HG03196 (cell line): ENCODE measurements at regions not wholly inside any gene's neighbourhood (a gene's known extent, or its start where the extent isn't known, plus 50 kb on each side); places are given as distances from the start of the nearest gene placed in this dataset.

Source experiments
- ATAC-seq: cut with Tn5 transposase; IDR thresholded peaks from one replicate; pipeline ENCODE4 v1.9.1; 2021; ENCODE audit not compliant: unreplicated experiment

DNA sequence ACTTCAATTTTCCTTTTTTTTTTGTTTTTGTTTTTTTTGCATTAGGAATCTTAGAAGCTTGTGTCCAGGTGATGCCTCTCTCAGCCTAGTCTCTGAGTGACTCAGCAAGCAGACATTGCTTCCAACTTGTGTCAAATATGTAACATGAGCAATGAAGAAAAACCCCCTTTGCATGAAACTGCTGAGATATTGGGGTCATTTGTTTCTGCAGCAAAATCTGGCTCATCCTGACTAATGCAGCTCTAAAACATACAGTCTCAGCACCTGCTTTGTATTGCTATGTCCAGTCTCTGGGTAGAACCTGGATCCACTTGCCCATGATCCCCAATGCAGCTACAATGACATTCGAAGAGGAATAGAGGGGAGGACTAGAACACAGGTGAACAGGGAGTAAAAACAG, 55.7 kb upstream of the LRFN2 start:
- ATAC-seq = no peak

DNA sequence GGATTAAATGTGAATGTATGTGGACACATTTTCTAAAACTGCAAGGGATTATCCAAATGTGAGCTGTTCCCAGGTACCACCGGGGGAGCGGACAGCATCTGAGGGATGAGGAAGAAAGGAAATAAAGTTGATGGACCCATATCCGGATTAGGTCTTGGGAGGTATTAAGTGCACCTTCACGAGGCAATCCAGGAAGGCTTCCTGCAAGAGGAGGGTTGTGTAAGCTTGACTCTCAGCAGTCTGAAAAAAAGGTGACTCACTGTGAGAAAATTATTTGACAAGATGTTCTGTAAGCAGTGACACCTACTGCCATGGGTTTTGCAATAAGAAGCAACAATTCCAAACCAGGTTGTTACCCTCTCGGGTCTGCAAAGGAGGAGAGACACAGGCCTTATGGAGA, 55.0 kb upstream of the LRFN2 start:
- ATAC-seq = no peak

DNA sequence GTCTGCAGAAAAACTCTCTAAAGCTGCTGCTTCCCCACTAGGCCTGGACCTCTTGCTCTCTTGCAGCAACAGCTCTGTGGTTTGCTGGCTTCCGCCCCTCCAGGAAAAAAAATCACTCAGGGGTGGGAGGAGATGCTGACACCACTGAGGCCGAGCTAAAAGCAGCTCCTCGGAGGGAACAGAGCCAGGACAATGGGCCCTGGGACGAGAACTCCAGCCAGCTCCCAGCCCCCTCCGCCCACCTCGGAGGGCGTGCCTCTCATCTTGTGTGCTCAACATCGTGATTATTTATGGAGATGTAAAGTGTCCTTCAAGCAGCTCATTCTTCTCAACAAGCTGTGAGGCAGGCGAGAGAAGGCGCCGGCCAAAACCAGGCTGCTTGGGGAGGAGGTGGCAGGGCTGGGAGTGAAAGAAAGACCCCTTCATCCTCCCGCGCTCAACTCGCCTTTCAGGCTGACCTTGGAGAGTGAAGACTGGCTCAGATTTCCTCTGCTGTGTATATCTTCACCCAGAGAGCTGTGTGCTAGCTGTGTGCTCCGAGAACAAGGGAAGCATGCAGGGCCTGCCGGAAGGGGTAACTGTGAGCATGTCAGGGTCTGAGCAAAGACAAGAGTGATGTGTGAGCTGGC, 53.5 kb upstream of the LRFN2 start:
- ATAC-seq = no peak
